ENCODE measurements at regions not wholly inside any gene's neighbourhood (a gene's known extent, or its start where the extent isn't known, plus 50 kb on each side); places are given as distances from the start of the nearest gene placed in this dataset.

GRCh38 chr3:144521131-144521530, 549.5 kb downstream of the DIPK2A start:
- Histone ChIP-seq H3K27me3 (replicated peaks; ENCODE audit: insufficient read depth) (no peaks in the 10 kb centered on the region), H3K36me3 (no peaks in the 10 kb centered on the region), H3K4me3 (no peak overlapping the region), H3K27ac (no peak overlapping the region), H3K9me3 (no peaks in the 10 kb centered on the region), H3K4me1 (replicated peaks) (no peaks in the 10 kb centered on the region)
- no peak for DNase-seq (ENCODE audit: low spot score)
- intact Hi-C loops (cut with DNase I): no loop called here
- WGBS: 40% methylated on average over 1 of the region's 1 CpG
- TF ChIP-seq CTCF (IDR thresholded peaks at IDR 0.05): no peak
- no peak for TF ChIP-seq POLR2A (IDR thresholded peaks at IDR 0.05)
- no peak for TF ChIP-seq POLR2AphosphoS5 (IDR thresholded peaks at IDR 0.05)

- no peak overlapping the region for H3K4me3 ChIP-seq
- no peaks in the 10 kb centered on the region for H3K27me3 ChIP-seq (replicated peaks; ENCODE audit: insufficient read depth)
- TF ChIP-seq CTCF (IDR thresholded peaks at IDR 0.05) (no peak), POLR2AphosphoS5 (IDR thresholded peaks at IDR 0.05) (no peak), POLR2A (IDR thresholded peaks at IDR 0.05) (no peak)
- no peaks in the 10 kb centered on the region for H3K4me1 ChIP-seq (replicated peaks)
- H3K27ac ChIP-seq: no peak overlapping the region
- no peaks in the 10 kb centered on the region for H3K36me3 ChIP-seq
- WGBS: 80% methylated on average over 3 of the region's 3 CpGs
- no peak for DNase-seq (ENCODE audit: low spot score)
- no peaks in the 10 kb centered on the region for H3K9me3 ChIP-seq
- intact Hi-C loops (cut with DNase I): no loop called here
These were observed 550.8 kb downstream of the DIPK2A start for GRCh38 chr3:144522456-144522855.

GRCh38 chr3:144523396-144523795, 551.8 kb downstream of the DIPK2A start:
- intact Hi-C loops (cut with DNase I): no loop called here
- WGBS: 80% methylated on average over 2 of the region's 2 CpGs

GRCh38 chr3:144524531-144524930, 552.9 kb downstream of the DIPK2A start:
- Histone ChIP-seq H3K9me3 (no peaks in the 10 kb centered on the region), H3K27ac (no peak overlapping the region), H3K4me1 (replicated peaks) (no peaks in the 10 kb centered on the region), H3K36me3 (no peaks in the 10 kb centered on the region), H3K27me3 (replicated peaks; ENCODE audit: insufficient read depth) (no peaks in the 10 kb centered on the region), H3K4me3 (no peak overlapping the region)
- intact Hi-C loops (cut with DNase I): no loop called here
- TF ChIP-seq POLR2A (IDR thresholded peaks at IDR 0.05) (no peak), CTCF (IDR thresholded peaks at IDR 0.05) (no peak), POLR2AphosphoS5 (IDR thresholded peaks at IDR 0.05) (no peak)
- DNase-seq (ENCODE audit: low spot score): no peak

More at GRCh38 chr3:144523396-144523795, 551.8 kb downstream of the DIPK2A start:
- Histone ChIP-seq H3K4me1 (replicated peaks) (no peaks in the 10 kb centered on the region), H3K4me3 (no peak overlapping the region), H3K27ac (no peak overlapping the region), H3K36me3 (no peaks in the 10 kb centered on the region), H3K9me3 (no peaks in the 10 kb centered on the region), H3K27me3 (replicated peaks; ENCODE audit: insufficient read depth) (no peaks in the 10 kb centered on the region)
- TF ChIP-seq POLR2A (IDR thresholded peaks at IDR 0.05): no peak
- no peak for TF ChIP-seq POLR2AphosphoS5 (IDR thresholded peaks at IDR 0.05)
- no peak for TF ChIP-seq CTCF (IDR thresholded peaks at IDR 0.05)
- DNase-seq (ENCODE audit: low spot score): no peak

- Histone ChIP-seq H3K27ac (no peak overlapping the region), H3K9me3 (no peaks in the 10 kb centered on the region), H3K4me3 (no peak overlapping the region), H3K4me1 (replicated peaks) (no peaks in the 10 kb centered on the region), H3K27me3 (replicated peaks; ENCODE audit: insufficient read depth) (no peaks in the 10 kb centered on the region), H3K36me3 (no peaks in the 10 kb centered on the region)
- TF ChIP-seq CTCF (IDR thresholded peaks at IDR 0.05): no peak
- TF ChIP-seq POLR2A (IDR thresholded peaks at IDR 0.05): no peak
- no peak for TF ChIP-seq POLR2AphosphoS5 (IDR thresholded peaks at IDR 0.05)
- DNase-seq (ENCODE audit: low spot score): no peak
- intact Hi-C loops (cut with DNase I): no loop called here
- WGBS: 72% methylated on average over 1 of the region's 1 CpG
These were observed 557.9 kb downstream of the DIPK2A start for GRCh38 chr3:144529566-144529965.
